ENCODE measurements at regions not wholly inside any gene's neighbourhood (a gene's known extent, or its start where the extent isn't known, plus 50 kb on each side); places are given as distances from the start of the nearest gene placed in this dataset.

DNA sequence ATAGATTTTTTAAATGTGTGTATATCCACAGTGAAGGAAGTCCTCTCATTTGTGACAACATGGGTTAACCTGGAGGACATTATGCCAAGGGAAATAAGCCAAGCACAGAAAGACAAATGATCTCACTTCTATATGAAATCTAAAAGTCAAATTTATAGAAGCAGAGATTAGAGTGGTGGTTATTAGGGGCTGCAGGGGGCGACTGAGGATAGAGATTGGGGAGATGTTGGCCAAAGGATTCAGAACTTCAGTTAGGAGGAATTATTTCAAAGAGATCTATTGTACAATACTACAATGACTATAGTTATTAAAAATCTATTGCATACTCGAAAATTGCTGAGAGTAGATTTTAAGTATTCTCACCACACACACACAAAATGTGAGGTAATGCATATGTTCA lies 252.4 kb upstream of the SLC39A10 start:
- H3K36me3 ChIP-seq, result no peaks in the 10 kb centered on the region
- H3K4me1 ChIP-seq (ENCODE audit: control insufficient read depth in 1 of 2, insufficient read depth in 1 of 2, low read depth in 1 of 2, low read length in 1 of 2), result no peaks in the 10 kb centered on the region
- H3K4me3 ChIP-seq (ENCODE audit: low read depth in 1 of 2, low read length in 1 of 2), result no peak overlapping the region
- TF ChIP-seq CTCF (IDR thresholded peaks at IDR 0.05), result no peak
- H3K27ac ChIP-seq, result no peak overlapping the region
- no peaks in the 10 kb centered on the region for H3K27me3 ChIP-seq
- no peaks in the 10 kb centered on the region for H3K9me3 ChIP-seq

DNA sequence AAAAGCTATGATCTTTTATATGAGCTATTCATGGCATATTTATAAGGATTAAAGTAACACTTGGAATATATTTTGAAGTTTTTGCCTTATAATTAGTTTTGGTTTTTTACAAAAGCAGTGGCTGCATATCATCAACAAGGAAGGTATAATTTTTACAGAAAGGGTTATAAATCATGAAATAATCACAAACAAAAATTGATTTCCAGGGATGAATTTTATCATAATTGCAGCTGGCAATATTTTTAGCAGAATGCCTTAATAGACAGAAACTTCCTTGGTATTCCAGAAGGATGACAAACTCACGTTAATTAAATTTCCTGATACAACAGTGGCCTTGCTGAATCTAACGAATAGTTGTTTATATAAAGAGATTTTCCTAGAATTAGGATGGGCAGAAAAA lies 260.5 kb upstream of the SLC39A10 start:
- no peak overlapping the region for H3K4me3 ChIP-seq (ENCODE audit: low read depth in 1 of 2, low read length in 1 of 2)
- H3K9me3 ChIP-seq, result no peaks in the 10 kb centered on the region
- H3K36me3 ChIP-seq, result no peaks in the 10 kb centered on the region
- TF ChIP-seq CTCF (IDR thresholded peaks at IDR 0.05), result no peak
- H3K4me1 ChIP-seq (ENCODE audit: control insufficient read depth in 1 of 2, insufficient read depth in 1 of 2, low read depth in 1 of 2, low read length in 1 of 2), result no peaks in the 10 kb centered on the region
- H3K27ac ChIP-seq, result no peak overlapping the region
- no peaks in the 10 kb centered on the region for H3K27me3 ChIP-seq

- no peak for TF ChIP-seq CTCF (IDR thresholded peaks at IDR 0.05)
- no peaks in the 10 kb centered on the region for H3K9me3 ChIP-seq
- no peak overlapping the region for H3K4me3 ChIP-seq (ENCODE audit: low read depth in 1 of 2, low read length in 1 of 2)
- H3K4me1 ChIP-seq (ENCODE audit: control insufficient read depth in 1 of 2, insufficient read depth in 1 of 2, low read depth in 1 of 2, low read length in 1 of 2), result no peaks in the 10 kb centered on the region
- H3K36me3 ChIP-seq, result no peaks in the 10 kb centered on the region
- H3K27me3 ChIP-seq, result no peaks in the 10 kb centered on the region
- H3K27ac ChIP-seq, result no peak overlapping the region
Measured at GRCh38 chr2:195395362-195395761, 261.7 kb upstream of the SLC39A10 start.

DNA sequence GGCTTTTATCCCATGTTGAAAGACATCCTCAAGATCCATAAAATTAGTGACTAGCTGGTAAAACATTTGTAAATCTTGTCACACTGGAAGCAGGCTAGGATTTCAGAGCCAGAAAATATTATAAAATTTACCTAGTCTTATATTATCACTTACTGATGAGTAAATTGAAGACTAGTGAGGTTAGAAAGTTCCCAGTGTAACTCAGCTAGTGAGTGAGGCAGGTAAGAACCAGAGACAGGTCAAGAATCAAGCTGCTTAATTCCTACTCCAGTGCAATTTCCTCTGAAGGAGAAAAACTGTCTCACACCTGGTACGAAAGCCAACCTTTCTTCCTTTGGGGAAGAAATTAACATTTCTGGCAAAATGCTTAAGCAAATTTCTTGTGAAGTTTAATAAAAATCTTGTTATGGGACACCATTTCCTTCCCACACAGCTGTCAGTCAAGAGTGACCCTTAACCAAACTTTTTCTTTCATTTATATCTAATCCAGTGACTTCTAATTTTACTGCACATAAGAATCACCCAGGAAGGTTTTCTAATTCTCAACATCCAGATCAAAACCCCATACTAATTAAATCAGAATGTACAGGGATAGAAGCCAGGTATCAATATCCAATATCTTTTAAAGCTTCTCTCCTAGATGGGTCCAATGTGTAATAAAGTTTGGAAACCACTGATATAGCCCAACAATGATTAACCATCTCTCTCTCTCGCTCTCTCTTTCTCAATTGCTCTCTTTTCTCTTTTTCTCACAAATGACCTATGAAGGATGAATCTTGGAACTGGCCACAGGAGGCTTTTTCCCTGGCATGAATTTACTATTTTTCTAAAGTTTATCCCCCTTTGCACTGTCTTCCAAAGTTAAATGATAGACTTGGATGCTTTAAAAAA lies 264.3 kb upstream of the SLC39A10 start:
- no peak for TF ChIP-seq CTCF (IDR thresholded peaks at IDR 0.05)
- H3K4me1 ChIP-seq (ENCODE audit: control insufficient read depth in 1 of 2, insufficient read depth in 1 of 2, low read depth in 1 of 2, low read length in 1 of 2), result no peaks in the 10 kb centered on the region

GRCh38 chr2:195390686-195391321 lies 266.2 kb upstream of the SLC39A10 start:
- Histone ChIP-seq H3K27me3 (no peaks in the 10 kb centered on the region), H3K9me3 (no peaks in the 10 kb centered on the region), H3K4me3 (ENCODE audit: low read depth in 1 of 2, low read length in 1 of 2) (no peak overlapping the region), H3K4me1 (ENCODE audit: control insufficient read depth in 1 of 2, insufficient read depth in 1 of 2, low read depth in 1 of 2, low read length in 1 of 2) (no peaks in the 10 kb centered on the region), H3K36me3 (no peaks in the 10 kb centered on the region), H3K27ac (no peak overlapping the region)
- no peak for TF ChIP-seq CTCF (IDR thresholded peaks at IDR 0.05)

More for the DNA sequence above, 264.3 kb upstream of the SLC39A10 start:
- Histone ChIP-seq H3K27ac (no peak overlapping the region), H3K36me3 (no peaks in the 10 kb centered on the region), H3K27me3 (no peaks in the 10 kb centered on the region), H3K9me3 (no peaks in the 10 kb centered on the region), H3K4me3 (ENCODE audit: low read depth in 1 of 2, low read length in 1 of 2) (no peak overlapping the region)
